ENCODE measurements at regions not wholly inside any gene's neighbourhood (a gene's known extent, or its start where the extent isn't known, plus 50 kb on each side); places are given as distances from the start of the nearest gene placed in this dataset.

DNA sequence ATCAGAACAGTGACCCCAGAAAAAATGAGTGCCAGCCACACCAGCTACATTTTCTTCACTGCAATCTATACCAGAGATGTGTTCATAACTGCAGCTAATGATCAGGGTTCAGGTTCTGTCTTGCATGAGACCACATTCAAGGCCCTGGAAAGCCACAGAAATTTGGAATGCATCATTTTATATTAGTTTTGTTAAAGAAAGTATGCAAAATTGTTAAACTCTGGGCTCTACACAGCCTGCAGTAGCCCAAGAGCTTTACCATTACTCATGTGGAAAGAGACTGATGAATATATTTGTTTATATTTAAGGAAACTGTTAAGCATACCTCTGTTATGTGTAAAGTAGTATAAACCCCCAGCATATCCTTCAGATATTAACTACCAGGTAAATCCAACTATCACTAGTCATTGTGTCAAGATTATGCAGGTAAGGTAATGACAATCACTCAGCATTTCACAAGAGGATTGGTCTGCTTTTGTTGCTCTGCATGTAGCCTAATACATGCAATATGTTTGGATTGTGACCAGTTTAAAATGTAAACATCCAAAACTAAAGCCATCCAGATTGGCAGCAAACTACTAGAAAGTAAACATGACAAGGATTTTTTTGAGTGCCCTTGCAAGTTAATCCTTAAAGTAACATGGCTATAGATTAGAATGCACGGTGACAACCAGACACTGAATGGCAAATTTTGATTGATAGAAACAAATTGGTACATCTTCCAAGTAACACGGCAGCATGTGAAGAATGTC lies 429.1 kb upstream of the ARGLU1 start:
- no peak for DNase-seq

DNA sequence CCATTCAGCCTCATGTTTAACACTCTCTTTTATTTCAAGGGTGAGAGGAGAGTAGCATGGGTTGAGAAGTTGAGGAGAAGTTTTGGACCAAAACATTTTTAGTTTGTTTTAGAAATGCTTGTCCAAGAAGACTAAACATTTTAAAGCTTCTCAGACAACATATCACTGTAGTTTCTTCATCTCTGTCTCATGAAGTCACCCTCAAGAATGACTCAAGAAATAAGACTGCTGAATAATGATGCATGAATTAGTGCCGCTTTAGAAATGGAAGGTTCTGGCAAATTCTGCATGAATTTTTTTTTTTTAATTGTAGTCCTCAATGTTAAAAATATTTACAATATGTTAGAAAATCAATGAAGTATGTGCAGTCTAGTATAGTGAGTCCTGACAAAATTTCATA lies 422.7 kb upstream of the ARGLU1 start:
- no peak for DNase-seq

DNA sequence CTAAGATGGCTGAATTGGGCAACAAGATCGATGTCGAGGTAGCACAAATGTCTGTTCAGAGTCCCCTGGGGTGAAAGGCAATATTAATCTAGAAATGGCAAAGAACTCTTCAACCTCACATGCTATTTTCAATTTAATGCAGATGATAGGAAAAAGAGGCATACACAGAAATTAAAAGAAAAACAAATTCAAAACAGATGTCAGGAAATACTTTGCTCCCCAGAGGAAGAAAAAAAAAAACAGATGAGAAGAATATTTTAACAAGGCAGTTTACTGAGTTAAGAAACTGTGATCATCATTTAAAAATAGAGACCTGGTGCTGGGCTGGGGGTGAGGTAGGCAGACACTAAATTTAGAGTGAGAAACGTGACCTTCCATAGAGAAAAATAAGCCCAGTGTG lies 421.9 kb upstream of the ARGLU1 start:
- no peak for DNase-seq

DNA sequence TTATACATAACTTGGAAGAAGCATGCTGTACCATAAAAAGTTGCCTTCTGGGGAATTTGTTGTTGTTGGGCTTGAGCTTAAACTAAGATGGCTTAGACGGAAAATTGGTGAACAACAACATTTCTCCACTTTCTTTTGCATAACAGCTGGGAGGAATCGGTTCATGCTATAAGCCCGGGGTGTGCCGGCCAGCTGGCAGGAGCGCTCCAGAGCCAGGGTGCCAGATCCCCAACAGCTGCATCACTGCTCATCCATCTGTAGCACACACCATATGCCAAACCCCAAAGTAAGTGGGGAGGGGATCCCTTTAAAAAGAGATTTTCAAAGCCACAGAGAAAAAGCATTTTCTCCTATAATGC lies 419.5 kb upstream of the ARGLU1 start:
- peak in 1 of 58 donors; percentile 0 for DNase-seq

DNA sequence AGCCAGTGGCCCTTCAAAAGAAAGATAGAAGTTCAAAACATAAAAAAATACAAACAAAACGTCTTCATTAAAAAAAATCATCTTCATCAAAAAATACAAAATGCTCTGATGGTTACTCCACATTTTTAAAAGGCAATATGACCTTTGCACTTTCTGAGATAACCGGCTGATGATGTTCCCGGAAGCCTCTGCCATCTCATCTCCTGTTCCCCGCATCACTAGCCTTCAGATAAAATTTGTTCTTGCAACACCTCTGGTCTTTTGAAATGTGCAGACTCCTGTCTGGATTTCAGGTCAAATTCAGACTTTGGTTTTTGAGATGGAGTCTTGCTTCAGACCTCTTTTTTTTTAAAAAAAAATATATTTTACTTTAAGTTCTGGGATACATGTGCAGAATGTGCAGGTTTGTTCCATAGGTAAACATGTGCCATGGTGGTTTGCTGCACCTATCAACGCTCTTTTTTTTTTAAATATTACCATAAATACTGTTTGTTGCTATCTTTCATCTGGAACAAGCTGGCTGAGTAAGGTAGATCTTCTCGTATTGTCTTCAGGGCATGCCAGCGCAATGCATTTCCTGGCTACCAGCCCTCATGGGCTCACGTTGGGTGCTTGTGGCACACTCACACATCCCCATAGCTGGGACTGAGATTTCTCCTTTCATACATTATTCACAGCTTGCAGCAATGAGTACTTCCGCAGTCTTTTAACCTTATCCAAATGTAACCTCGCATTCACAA lies 418.9 kb upstream of the ARGLU1 start:
- DNase-seq = no peak

DNA sequence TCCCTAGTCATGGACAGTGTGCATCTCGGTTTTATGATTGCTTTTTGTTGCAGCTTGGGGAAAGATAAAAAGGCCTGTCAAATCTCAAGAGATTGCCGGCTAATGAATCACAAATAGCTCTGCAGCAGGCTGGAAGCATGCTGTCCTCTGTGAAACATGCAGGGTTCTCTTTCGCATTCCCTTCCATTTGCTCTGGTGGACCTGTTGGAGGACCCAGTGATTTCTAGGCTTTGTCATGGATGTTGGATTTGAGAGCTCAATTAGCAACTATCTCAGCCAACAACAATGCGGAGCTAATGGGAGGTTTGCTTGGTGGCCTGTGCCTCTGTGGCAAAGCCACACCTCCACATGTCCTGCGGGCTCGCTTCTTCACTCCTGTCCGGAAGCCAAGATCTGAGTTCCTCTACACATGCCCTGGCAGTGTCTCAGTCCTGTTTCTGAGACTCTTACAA lies 418.1 kb upstream of the ARGLU1 start:
- no peak for DNase-seq

DNA sequence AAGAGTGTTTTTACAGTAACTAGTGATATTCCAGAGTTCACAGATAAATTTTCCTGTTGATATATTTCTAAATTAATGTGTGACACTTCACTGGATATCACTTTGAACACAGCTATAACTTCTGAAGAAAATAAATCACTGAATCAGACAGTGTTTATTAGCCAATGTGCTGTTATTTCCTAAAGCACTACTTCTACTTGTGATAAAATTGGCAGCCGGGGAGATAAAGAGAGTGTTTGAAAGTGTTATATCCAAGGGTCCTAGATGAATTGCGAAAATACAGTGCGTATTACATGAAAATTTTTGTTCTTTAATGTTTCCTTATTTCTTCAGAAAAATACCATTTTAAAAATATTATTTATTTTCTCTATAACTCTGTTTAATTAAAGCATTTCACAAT lies 417.5 kb upstream of the ARGLU1 start:
- DNase-seq = no peak

DNA sequence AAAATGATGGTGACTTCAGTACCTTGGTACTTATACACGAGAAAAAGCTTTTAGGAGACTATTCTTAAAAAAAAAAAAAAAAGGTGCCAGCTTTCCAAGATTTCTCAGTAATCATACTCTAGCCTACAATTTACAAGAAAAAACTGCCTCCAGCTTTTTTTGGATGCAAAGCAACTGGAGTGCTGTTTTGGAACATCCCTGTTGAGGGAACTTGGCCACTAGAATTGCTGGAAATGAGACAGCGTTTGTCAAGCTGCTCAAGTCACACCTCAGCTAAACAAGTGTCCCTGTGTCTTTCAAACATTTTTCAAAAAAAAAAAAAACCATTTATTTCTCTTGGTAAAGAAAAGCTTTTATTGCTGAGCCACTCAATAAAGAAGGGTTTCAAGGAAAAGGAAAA lies 413.1 kb upstream of the ARGLU1 start:
- DNase-seq = peak in 23 of 58 donors; percentile 3 to 62 (median 8)

DNA sequence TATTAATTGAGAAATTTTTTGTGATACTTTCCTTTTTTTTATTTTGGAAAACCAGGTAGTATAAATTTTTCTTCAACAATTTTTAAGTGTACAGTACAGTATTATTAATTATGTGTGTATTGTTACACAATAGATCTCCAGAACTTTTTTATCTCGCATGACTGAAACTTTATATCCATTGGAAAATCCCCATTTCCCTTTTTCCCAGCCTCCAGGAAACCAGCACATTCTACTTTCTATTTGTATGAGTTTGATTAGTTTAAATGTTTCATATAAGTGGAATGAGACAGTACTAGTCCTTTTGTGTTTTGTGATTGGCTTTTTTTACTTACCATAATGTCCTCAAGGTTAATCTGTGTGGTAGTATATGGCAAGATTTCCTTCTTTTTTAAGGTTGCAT lies 399.5 kb upstream of the ARGLU1 start:
- DNase-seq = no peak

DNA sequence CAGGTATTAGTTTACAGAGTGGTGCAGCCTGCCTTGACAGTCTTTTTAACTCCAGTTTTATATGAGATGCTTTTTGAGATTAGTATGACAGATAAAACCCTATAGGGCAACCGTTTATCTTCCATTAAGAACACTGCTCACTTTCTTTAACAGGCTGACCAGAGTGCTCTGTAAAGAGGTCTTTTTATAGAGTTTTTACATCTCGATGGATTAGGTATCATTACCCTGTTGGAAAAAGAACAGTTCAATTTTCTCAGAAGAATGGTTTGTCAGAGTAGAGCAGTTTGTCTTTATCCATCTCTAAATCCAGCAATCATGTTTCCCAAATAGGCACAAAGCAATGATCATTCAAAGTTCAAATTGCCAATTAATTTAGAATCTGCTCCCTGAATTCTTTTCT lies 395.2 kb upstream of the ARGLU1 start:
- no peak for DNase-seq

DNA sequence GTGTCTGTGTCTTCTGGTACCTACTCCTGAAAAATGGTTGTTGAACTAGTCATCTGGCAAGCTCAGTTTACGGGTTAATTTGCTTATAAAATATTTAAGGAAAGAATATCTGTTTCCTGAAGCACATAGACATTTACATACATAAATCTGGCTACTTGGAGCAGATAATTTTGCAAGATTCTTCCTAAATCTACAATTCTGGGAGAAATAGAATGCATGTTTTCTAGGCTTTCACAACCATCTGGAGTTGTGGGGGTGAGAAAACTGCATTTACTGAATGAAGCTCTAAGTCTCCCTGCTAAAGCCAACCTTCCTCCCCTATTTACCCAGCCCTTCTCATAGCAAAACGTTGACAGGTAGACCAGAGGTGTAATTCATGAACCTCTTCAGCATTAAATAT lies 393.7 kb upstream of the ARGLU1 start:
- peak in 1 of 58 donors; percentile 4 for DNase-seq

DNA sequence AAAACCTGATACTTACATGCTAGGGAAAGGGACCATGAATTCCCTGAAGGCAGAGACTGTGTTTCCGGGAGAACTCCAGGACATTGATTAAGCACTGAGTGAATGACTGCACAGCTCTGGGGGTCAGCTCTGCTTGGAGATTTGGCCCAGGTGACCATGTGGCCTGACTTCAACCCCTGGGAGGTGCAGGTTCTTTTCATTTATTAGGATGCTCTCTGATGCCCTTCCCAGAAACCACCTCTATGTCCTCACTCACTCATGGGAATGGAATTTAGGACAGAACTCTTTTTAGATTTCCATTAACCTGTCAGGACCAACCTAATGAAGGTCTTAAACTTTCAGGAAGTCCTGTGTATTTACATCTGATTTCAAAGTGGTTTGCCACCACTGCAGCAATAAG lies 393.3 kb upstream of the ARGLU1 start:
- no peak for DNase-seq

DNA sequence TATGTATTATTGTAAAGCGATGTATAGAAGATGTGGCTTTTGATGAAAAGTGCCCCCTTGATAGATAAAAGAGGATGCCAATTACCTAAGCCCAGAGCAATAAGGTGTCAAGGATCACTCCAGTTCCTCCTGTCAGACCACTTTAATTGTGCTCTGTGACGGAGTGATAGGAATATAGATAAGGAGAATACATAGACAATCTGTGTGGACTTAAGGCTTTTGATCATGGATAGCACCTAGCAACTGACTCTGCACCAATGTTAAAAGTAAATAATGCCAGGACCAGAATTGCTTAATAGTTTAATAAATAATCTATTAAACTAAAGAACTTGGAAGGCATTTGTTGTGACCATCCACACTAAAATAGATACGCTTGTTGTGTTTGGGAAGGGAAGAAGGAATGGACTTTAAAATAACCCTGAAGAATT lies 390.7 kb upstream of the ARGLU1 start:
- no peak for DNase-seq

DNA sequence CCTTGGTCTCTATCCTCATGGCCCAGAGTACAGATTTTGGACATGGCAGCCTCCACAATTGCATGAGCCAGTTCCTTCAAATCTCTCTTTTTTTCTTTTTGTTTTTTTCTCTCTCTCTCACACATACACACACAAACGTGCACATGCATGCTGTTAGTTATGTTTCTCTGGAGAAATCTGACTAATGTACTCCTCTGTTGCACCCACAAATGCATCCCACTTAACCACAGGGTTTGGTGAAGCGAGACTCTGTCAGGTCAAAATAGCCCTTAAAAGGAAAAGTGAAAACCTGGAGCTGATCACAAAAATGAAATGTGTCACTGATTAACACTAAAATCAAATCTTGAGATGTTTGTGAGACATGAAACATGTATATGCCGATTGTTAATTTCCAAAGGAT lies 374.6 kb upstream of the ARGLU1 start:
- no peak for DNase-seq

DNA sequence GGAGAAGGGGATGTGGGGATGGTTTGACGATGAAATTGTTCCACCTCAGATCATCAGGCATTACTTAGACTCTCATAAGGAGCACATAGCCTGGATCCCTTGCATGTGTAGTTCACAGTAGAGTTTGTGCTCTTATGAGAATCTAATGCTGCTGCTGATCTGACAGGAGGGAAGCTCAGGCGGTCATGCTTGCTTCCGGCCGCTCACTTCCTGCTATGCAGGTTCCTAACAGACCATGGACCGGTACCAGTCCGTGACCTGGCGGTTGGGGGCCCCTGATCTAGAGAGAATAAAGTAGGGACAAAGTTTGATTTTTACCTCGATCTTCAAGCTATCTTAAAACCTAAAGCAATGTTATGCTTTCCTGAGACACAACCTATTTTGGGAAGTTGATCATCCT lies 373.8 kb upstream of the ARGLU1 start:
- no peak for DNase-seq

DNA sequence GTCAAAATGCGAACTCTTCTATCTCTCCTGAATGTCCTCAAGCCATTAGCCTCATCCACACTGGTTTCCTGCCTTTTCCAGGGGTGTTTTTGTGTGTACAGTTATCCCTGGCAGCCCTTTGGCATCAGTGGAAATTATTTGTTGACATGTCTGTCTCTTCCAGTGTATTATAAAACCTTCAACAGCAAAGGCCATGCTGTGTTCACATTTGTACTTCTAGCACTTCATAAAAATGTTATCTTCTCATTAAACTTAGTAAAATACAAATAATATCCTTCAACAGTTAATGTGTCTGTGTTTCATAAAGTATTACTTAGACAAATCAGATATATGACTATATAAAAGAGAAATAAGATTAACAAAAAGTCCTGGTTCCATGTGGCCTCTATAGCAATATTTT lies 359.5 kb upstream of the ARGLU1 start:
- DNase-seq = no peak

DNA sequence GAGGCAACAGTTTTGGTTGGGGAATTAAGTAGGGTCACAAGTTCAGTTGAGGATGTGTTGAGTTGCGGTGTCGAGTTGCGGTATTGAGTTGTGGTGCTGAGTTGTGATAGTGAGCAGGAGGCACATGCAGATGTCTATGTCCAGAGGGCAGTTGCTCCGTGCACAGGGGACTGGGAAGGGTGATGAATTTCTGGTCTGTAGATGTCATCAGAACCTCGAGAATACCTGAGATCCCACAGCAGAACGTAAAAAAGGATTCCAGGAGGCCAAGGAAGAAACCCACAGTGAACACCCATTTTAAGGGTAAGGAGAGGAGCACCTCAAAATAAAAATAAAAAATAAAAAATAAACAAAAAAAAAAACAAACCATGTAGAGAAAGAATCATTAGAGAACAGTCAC lies 354.4 kb upstream of the ARGLU1 start:
- DNase-seq = no peak

DNA sequence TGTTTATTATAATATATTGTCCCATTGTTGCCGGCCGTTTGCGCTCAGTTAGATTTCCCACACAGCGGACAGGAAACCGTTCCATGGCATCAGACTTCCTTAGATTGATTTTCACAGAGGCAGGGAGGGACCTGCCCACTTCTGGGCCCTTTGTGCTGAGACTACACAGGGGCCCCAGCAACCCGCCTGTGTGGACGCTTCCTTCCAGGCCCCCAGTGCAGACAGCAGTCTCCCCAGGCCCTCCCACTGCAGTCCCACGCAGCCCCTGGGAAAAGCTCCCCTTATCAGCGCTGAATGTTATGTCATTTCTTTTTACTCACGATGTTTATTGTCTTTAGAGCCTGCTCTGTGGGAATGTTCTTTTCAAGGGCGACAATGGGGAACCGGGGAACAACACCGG lies 351.7 kb upstream of the ARGLU1 start:
- DNase-seq = peak in 1 of 58 donors; percentile 3

DNA sequence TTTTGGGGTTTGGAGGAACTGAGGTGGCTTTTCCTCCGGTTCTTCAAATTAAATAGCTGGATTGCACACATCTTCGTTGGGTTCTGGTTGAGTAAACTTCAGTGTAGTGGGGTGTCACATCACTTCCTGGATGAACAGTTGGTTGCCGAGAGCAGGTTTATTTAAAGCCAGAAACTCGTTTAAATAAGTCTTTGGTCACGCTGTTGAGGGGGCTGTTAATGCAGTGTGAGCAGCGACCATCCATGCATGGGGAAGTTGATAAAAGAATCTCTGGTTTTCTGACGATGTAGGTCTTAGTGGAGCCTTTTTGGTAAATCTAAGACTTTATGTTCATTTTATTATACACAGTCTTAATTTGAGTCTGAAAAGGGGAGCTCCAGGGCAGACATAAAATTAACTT lies 351.2 kb upstream of the ARGLU1 start:
- DNase-seq = no peak

DNA sequence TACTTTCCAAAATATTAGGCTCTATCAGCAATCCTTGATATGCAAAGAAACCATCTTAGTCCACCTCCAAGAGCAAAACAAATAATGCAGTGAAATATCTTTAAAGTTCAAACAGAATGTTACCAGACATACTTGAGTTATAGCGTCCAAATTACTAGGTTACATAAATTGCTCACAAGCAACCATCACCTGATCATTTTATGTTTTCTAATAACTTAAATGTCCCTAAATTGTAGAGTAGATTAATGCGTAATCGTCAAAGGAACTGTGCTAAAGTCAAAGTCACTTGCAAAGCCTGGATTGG lies 350.6 kb upstream of the ARGLU1 start:
- DNase-seq = no peak

DNA sequence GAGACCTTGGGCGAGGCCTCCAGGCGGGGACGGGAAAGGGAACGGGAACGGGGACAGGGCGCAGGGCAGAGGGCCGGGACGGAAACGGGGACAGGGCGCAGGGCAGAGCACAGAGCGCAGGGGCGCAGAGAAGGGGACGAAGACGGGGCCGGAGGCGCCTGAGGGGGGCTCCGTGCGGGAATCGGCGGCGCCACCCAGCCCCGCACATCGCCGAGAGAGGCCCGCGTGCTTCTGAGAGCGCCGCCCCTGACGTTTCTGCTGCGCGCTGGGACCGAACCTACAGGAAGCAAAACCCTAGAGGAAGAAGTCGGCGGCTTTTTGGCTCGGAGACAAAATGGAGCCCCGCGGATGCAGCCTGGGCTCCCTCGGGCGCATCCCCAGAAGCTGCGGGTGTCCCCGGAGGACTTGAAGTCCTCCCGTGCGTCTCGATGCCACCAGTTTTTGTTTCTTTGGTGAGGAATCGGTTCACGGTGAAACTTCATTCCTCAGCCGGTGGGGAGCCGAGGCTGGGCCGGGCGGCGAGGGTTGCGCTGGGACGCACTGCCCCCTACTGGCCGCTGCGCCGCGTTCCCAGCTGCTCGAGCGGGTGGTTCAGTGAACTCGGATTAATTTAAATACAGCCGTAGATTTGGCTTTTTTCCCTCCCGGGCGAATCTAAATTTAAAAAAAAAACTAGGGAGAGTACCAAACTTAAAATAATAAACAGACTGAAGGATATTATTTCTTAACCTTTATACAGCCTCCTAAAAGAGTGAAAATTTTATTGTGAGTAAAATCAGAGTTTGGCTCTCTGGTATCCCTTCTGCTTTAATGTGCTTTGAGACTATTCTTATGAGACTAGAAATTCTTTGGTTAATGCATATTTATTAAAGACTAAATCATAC lies 350.0 kb upstream of the ARGLU1 start:
- peak in 57 of 58 donors; percentile 50 to 91 (median 76) for DNase-seq

DNA sequence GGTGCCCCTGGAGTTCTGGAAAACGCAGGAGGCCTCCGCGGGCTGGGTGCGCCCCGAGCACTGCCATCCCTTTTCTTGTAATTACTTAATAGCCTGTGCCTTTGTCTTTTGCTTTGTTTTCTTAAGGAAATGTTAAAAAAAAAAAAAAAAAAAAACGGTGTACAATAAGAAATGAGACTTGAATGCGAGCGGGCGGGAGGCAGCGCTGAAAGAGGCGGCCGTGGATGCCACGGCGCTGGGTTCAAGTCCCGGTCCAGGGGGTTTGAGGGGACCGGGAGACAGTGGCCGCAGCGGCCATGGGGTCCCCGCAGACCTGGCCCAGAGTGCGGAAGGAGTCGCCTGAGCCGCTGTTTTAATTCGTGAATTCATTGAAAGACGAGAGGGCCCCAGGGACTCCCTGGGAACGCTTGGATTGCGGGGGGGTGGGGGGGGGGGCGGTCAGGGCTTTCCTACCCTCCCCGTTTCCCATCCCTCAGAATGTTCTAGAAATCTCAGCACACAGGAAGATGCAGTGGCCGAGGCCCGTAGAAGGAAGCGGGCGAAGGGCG lies 349.2 kb upstream of the ARGLU1 start:
- DNase-seq = peak in 4 of 58 donors; percentile 42 to 61 (median 54)

Data from anterior cingulate cortex (tissue), 58 donors.